LNCAP (cell line): ENCODE measurements at regions not wholly inside any gene's neighbourhood (a gene's known extent, or its start where the extent isn't known, plus 50 kb on each side); places are given as distances from the start of the nearest gene placed in this dataset.

ENCODE experiments used
- TF ChIP-seq, protein P1 (sequence below): fragments of 450-650 bp; IDR thresholded peaks from 2 replicates; pipeline ENCODE4 v1.5.1; 2017; ENCODE audit warnings: mild to moderate bottlenecking

DNA sequence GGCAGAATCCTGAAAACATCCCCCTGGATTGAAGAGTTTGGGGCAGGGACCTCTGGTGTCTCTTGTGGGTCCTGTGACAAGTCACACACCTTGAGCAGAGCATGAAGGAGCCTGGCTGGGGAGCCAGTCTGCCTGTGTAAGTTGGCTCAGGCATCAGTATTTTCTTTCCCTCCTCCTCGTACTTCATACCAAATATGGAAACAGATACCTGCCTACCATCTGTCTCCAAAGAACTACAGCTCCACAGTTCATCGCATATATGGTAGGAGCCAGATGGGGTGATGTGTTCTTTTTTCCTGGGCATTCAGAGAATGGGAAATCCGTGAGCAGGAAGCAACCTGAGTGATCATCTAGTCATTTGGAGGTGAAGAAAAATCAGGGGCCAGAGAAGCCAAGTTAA lies 177.3 kb upstream of the RAD23B start:
- TF ChIP-seq, protein P1, sequence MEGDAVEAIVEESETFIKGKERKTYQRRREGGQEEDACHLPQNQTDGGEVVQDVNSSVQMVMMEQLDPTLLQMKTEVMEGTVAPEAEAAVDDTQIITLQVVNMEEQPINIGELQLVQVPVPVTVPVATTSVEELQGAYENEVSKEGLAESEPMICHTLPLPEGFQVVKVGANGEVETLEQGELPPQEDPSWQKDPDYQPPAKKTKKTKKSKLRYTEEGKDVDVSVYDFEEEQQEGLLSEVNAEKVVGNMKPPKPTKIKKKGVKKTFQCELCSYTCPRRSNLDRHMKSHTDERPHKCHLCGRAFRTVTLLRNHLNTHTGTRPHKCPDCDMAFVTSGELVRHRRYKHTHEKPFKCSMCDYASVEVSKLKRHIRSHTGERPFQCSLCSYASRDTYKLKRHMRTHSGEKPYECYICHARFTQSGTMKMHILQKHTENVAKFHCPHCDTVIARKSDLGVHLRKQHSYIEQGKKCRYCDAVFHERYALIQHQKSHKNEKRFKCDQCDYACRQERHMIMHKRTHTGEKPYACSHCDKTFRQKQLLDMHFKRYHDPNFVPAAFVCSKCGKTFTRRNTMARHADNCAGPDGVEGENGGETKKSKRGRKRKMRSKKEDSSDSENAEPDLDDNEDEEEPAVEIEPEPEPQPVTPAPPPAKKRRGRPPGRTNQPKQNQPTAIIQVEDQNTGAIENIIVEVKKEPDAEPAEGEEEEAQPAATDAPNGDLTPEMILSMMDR = no peak

DNA sequence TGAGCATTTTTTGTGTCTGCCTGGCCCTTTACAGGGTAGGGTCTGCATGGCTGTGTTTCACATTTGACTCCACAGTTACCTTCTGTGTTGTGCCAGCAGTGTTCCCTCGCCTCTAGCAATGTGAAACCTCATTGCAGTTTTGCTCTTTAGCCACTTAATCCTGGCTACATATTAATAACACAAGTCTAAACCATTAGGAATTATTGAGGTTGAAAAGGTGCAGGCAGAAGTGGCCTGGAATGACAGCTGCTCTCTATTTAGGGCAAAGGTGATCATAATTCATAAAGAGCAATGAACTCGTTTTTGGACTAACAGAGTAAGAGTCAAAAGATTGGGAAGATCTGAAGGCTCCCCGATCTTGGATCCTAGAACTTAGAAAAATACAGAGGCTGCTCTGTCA lies 176.7 kb upstream of the RAD23B start:
- TF ChIP-seq, protein P1 = no peak

DNA sequence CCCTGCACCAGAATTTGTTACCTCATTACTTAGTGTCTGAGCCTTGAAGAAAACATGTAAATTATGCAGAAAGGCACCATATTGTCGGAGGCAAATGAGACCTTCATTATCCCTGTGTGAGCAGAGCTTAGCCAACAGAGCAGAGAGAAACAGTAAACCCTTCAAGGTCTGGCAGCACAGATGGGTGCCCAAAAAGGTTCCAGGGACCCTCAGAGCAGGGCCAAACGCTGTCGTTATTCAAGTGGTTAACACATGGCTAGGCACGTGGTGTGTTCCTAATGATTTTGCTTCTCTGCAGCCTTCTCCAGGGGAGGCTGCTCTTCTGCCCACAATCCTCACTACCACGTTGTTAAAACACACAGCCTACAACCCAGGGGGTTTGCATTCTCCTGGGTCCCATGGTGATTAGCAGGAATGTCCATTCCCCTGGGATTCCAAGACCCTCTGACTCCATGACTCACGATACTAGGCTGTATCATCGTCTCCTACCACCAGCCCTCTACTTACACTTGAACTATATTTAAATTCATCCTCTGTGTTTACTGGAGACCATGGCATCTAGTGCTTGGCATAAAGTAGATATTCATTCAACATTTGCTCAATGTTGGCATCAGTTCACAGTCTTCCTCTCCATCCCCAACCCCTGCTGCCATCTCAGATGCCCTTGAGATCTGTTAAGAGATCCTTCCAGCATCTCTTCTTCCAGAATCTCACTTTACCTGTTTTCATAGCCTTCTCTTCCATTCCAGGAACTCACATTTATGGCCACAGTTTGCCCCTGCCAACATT lies 174.5 kb upstream of the RAD23B start:
- TF ChIP-seq, protein P1 = no peak

DNA sequence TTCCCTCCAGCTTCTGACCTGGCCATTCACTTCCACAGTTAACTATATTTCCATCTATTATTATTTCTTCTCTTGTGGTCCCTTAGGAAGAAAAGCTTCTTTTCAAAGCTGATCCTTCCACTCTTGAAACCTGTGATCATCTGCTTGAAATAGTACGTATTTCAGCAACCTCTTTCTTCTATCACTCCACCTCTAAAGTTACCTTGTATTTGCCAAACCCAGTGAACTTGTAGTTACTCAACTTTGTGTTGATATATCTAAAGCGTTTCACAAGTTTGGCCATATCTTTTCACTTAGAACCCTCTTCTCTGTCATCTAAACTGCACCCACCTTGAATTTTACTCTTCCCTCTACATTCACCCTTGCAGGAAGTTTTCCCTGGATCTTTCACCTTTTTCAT lies 173.8 kb upstream of the RAD23B start:
- TF ChIP-seq, protein P1 = no peak

DNA sequence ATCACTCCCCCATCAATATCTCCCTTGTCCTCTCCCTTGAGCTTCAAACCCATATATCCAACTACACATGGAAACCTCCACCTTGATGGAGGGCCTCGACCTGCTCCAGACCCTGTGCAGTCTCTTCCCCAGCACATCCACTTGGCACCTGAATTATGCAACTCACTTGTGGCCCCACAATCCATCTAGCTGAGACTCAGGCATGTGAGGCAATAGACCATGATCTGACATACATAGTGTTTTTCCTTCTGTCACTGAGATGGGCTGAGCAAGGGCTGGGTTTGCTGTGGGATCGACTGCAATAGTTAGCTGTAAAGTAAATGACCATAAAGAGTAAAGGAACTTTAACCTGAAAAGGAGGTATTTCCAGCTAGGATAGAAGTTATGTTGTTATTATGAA lies 172.9 kb upstream of the RAD23B start:
- TF ChIP-seq, protein P1 = no peak

DNA sequence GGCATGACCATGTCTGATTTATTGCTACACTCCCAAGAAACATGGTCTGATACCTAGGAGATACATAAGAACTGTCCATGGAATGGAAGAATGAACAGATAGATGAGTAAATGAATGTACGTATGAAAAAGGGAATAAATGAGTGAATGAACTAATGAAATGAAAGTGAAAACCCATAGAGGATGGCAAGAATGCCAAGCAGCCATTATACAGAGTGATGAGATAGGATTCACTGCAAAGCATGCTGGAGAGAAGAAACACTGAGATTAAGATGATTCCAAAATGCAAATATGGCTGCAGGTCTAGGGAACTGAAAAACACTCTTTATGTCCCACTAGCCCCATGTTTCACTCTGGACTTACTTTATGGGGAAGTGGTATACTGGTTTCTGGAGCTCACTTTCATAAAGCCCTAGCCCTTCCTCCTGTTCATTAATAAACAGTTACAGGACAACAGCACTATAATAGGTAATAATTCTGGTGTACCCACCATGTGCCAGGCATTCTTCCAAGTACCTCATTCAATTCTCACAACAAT lies 170.3 kb upstream of the RAD23B start:
- TF ChIP-seq, protein P1 = no peak

DNA sequence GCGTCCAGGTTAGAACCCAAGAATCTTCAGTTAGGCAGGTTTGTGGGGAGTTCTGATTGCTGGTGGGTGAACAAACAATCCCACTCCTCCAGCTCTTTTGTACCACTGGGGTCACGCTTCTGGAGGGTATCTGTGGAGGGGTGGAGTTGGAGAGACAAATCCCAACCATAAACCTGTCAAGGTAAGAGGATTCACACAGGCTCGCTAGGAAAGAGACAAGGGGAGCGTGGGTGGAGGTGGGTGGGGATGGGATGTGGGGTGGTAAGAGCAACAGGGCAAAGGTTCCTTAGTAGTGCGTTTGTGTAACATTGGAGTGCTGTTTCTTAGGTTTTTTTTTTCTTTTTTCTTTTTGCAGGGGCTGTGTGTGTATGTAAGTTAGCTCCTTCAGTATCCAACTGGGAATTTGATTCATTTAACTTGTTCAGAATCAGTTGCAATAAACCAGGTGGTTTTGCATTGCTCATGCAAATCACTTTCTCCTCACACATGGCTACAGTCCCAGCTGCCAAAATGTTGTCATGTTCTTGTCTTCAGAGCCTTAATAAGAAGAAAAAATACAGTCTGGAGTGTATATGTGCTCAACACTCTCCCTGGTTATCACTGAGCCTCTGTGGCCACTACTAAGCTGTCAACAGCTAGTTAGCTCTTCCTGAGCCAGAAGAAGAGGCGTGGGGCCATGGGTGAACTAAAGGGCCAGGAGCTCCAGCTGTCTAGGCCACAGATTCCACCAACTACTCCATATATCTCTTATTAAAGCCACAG lies 164.0 kb upstream of the RAD23B start:
- TF ChIP-seq, protein P1 = no peak
